Activated CD8-positive, alpha-beta memory T cell treated with anti-CD3 and anti-CD28 coated beads for 1 hour (primary cell): ENCODE measurements at regions not wholly inside any gene's neighbourhood (a gene's known extent, or its start where the extent isn't known, plus 50 kb on each side); places are given as distances from the start of the nearest gene placed in this dataset.
A peak's percentile ranks its signal among the peaks of the same experiment; 100 is the strongest.
"Not testable (repeated sequence)": the region's sequence is repeated elsewhere in the genome, so short reads cannot be mapped to it uniquely, and the experiment has no call there.

Experiments used
- DNase-seq, 2 donors: peaks; one replicate each; pipeline ENCODE4 v3.0.0-alpha.2; 2020; ENCODE audit warnings: low read depth in 1 of 2; ENCODE audit errors: extremely low read depth in 1 of 2

DNA sequence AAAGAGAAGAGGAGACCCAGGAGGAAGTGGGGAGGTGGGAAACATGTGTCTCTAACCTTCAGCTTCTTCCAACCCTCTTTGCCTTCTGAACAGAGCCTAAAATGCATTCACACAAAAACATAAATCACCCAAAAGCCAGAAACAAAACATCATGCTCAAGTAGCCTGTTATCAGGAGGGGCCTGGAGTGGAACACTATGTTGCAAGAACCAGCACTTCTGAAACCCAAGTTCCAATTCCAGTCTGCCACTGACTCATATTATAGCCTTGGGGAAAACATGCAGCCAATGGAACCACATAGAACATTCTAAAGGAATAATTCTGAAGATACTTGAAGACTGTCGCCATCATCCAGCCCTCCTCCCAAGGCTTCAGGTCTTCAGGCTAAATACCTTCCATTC is 169.8 kb upstream of the PLXNC1 start:
- DNase-seq: no peak

DNA sequence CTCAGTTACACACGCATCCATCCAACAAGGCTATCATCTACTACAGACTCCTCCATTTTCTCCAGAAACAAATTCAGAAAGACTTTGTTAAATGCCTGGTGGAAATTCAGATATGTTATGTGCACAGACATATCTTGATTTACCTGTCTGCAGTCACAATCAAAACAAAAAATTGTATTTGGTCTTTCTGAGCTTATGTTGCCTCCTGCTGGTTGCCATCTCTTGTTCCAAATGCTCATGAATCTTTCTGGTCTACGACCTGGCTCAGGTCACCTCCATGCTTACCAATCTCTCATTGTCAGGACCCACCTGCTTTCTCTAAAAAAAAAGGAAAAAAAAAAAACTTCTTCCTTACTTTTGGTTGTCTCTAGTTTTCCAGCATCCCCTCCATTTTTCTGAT is 169.2 kb upstream of the PLXNC1 start:
- DNase-seq: no peak

DNA sequence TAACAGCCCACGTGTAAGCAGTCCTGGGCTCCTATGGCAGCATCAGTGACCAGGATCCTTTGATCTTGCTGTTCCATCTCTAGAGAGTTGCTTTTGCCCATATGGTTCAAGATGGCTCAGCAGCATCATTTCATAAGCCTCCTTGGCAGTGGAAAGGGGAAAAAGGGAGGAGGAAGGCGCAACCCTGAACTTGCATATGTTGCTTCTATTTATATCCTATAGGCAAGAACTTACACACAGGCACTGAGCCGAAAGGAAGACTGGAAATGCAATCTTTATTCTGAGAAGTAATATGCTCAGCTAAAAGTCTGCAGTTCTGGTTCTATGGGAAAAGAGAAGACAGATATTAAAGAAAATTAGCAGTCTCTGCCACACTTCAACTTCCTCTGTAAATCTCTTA is 167.7 kb upstream of the PLXNC1 start:
- no peak for DNase-seq

GRCh38 chr12:93981411-93981810 is 167.0 kb upstream of the PLXNC1 start:
- DNase-seq: no peak

GRCh38 chr12:93982771-93983315 is 165.5 kb upstream of the PLXNC1 start:
- no peak for DNase-seq

- no peak for DNase-seq
Measured at GRCh38 chr12:93984005-93984404, 164.4 kb upstream of the PLXNC1 start.

- DNase-seq: no peak
Measured at GRCh38 chr12:93989949-93990348, 158.4 kb upstream of the PLXNC1 start.

DNA sequence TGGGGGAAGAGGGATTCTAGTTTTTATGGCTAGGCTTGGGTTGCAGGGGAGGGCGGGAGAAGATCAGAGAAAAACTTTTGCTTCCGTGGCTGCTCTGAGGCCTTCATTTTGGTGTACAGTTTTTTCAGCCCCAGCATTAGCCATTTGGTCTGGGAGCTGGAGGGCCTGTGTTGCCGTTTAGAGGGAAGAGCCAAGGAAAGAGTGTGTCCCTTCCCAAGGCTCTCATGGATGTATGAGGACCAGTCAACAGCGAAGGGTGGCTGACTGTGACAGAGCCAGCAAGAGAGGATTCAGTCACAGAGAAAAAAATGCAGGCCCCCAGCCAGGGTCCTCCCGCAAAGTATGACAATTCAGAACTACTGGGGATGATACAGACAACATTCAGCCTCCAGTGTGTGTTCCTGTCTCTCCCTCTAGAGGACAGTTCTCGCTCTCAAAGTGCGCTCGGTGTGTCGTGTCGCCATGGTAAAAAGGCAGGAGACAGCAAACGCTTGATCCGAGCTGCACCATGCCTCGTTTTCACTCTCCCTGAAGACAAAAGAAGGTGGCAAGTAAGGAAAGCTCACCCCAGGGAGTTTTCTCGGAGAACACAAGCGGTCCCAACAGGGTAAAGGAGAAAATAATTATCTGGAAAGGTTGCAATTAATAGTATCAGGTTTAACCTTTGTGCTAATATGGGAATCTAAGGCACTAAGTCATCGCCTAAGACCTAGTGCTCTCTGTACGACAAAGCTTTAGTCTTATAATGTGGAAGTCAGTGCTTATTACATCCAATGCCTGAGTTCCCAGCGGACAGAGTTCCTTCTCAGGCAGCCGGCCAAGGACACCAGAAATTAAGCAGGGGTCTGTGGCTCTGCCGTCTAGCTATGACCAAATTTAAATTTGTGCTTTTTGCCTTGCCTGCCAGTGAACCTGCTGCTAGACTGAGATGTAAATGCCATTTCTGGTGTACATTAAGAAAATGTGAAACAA is 157.3 kb upstream of the PLXNC1 start:
- no peak for DNase-seq

DNA sequence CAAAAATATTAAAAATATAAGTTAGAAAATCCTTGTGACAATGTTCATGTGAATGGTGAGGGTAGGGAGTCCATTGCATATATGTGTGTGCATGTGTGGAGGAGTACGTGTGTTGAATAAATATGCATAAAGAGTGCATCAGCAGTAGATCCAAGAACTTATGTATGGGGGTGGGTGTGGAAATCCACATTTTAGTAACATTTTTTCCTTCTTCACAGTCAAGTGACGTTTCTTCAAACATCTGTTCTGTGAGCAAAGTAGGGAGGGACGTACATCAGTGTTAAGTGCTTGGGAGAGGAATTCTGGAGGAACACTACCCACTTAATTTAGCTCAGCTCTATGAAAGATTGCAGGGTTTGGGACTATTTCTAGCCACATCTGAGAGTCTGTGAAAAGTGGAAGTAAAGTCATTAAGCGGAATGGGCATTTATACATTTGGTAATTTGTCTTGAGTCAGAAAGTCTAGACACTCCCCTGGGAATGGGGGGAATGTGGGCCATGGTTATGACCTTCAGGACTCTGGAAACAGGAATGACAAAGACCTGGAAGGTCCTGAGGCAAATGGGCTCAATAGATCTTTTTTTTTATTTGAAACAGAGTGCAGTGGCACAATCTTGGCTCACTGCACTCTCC is 156.4 kb upstream of the PLXNC1 start:
- DNase-seq: no peak

GRCh38 chr12:93994721-93995120 is 153.7 kb upstream of the PLXNC1 start:
- no peak for DNase-seq

GRCh38 chr12:93996321-93996720 is 152.1 kb upstream of the PLXNC1 start:
- no peak for DNase-seq

DNA sequence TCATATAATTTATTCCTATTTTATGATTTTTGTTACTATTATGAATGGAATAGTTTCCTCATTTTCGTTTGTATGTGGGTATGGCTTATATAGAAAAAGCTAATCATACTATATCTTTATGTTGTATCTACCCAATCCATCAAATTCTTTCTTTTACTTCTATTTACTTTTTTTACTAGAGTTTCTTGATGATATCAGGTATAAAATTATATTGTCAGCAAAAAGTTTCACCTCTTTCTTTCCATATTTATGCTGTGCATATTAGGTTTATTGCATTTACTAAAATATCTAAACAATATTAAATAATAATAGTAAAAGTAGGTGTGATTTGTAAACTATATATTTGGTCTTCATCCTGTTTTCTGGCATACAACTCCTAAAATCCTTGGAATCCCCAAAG is 146.7 kb upstream of the PLXNC1 start:
- DNase-seq: no peak

DNA sequence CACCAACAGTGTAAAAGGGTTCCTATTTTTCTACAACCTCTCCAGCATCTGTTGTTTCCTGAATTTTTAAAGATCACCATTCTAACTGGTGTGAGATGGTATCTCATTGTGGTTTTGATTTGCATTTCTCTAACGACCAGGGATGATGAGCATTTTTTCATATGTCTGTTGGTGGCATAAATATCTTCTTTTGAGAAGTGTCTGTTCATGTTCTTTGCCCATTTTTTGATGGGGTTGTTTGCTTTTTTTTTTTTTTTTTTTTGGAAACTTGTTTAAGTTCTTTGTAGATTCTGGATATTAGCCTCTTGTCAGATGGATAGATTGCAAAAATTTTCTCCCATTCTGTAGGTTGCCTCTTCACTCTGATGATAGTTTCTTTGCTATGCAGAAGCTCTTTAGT is 145.5 kb upstream of the PLXNC1 start:
- DNase-seq: not testable (repeated sequence)

- peak in 1 of 2 donors; percentile 22 for DNase-seq
Measured at GRCh38 chr12:94007833-94008232, 140.5 kb upstream of the PLXNC1 start.

DNA sequence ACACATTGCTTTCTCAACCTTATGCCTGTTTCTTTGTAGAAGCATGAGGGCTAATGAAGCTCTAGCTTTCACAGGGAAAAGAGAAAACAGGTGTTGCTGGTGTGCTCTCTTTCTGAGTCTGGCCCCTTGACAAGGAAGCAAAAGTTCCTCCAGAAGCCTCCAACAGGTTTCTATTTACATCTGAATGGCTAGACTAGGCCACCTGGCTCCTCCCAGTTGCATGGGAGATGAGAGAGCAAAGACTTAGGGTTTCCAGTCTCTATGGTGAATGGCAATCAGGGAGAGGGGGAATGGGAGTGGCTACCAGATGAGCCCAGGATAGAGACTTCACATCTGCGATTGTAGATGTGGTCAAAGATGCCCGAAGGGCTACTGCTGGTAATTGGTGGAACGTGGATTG is 138.1 kb upstream of the PLXNC1 start:
- DNase-seq: no peak

DNA sequence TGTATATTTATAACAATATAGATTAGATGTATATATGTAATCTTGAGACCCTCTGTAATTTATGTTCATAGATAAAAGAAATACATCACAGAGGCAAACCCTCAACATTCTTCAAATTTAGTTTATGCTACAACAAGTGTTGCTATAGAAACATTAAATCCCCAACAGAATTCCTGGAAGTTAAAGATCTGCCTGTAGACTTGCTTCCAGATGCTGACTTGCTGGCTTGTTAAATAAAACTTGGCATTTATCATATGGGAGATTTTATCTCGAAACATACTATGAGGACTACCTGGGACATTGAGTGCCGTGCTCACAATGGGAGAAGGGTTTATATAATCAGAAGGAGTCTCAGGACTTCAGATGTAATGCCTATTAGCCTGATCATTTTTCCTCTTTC is 136.3 kb upstream of the PLXNC1 start:
- DNase-seq: no peak

GRCh38 chr12:94012590-94012989 is 135.8 kb upstream of the PLXNC1 start:
- DNase-seq: no peak

GRCh38 chr12:94017247-94017646 is 131.1 kb upstream of the PLXNC1 start:
- not testable (repeated sequence) for DNase-seq

GRCh38 chr12:94020335-94020734 is 128.0 kb upstream of the PLXNC1 start:
- no peak for DNase-seq

GRCh38 chr12:94023879-94024278 is 124.5 kb upstream of the PLXNC1 start:
- DNase-seq: no peak

DNA sequence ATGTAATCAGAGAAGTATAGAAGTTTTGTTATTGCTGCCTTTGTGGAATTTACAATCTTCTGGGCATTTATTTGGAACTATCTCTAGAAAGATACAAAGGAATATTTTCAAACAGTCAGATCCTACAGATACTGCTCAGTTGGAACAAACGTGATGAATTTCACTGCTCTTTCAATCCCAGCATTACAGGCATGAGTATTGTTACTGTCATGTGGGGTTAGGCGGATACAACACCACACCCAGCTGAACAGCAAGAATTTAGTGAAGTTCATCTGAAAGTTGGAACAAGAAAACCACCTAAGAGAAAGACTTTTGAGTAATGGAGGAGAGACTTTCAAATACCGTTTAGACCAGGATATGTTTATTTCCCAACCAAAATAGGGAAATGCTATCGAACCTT is 123.3 kb upstream of the PLXNC1 start:
- DNase-seq: no peak

DNA sequence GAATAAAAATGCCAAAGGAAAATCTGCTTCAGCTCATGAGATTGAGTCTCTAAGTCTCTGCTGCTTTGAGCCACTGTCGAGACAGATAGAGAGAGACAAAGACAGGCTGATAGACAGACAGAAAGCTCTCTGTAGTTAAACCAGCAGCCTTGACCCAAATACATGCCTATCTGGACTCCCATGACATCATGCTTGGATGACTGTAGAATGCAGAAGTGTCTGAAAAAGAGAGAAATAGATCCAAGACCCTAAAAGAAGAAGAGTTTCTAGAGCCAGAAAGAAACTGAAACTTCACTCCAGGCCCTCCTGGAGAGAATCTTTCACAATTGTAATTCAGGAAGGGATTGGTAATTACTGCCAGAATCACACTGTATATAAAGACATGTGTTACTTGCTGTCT is 122.6 kb upstream of the PLXNC1 start:
- no peak for DNase-seq
